ENCODE measurements at regions not wholly inside any gene's neighbourhood (a gene's known extent, or its start where the extent isn't known, plus 50 kb on each side); places are given as distances from the start of the nearest gene placed in this dataset.
A peak's percentile ranks its signal among the peaks of the same experiment; 100 is the strongest.

- H3K4me1 ChIP-seq, result no peaks in the 10 kb centered on the region
- H3K27ac ChIP-seq, result no peak overlapping the region
- H3K4me3 ChIP-seq, result no peak overlapping the region
- no peaks in the 10 kb centered on the region for H3K36me3 ChIP-seq
- H3K27me3 ChIP-seq, result peaks cover 0 to 26% (median 0%) of the 10 kb centered on the region in 7 donors
- ATAC-seq (no peak), DNase-seq (no peak)
- 87 to 88% methylated on average over 2 of the region's 2 CpGs for WGBS, 2 donors
- peaks cover 0 to 17% (median 4%) of the 10 kb centered on the region in 11 donors for H3K9me3 ChIP-seq
- intact Hi-C loops (cut with DNase I), result no loop called here
- TF ChIP-seq, protein P1, sequence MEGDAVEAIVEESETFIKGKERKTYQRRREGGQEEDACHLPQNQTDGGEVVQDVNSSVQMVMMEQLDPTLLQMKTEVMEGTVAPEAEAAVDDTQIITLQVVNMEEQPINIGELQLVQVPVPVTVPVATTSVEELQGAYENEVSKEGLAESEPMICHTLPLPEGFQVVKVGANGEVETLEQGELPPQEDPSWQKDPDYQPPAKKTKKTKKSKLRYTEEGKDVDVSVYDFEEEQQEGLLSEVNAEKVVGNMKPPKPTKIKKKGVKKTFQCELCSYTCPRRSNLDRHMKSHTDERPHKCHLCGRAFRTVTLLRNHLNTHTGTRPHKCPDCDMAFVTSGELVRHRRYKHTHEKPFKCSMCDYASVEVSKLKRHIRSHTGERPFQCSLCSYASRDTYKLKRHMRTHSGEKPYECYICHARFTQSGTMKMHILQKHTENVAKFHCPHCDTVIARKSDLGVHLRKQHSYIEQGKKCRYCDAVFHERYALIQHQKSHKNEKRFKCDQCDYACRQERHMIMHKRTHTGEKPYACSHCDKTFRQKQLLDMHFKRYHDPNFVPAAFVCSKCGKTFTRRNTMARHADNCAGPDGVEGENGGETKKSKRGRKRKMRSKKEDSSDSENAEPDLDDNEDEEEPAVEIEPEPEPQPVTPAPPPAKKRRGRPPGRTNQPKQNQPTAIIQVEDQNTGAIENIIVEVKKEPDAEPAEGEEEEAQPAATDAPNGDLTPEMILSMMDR (IDR thresholded peaks at IDR 0.05), result no peak
Measured at GRCh38 chr20:46828471-46828870, 66.2 kb upstream of the EYA2 start.

DNA sequence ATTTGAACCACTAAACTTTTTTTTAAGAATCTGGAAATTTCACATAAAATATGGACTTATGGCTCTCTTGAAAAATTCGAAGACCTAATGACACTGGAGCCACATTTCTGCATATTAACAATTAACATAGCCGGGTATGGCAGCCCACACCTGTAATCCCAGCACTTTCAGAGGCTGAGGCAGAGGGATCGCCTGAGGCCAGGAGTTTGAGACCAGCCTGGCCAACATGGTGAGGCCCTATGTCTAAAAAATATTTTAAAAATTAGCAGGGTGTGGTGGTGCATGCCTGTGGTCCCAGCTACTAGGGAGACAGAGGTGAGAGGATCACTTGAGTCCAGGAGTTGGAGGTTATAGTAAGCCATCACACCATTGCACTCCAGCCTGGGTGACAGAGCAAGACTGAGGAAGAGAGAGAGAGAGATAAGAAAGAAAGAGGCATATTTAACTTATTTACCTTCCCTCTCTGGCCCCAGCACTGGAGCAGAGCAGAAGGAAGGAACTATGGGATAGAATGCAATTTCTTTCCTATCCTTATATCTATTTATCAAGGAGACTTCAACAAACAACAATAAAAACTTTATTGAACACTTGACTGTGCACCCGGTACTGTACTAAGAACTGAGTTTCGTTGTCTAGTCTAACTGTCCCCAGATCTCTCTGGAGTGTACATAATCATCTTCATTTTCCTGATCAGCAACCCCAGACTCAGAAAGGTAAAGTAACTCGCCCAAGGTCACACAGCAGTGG, 63.6 kb upstream of the EYA2 start:
- no peak overlapping the region for H3K4me3 ChIP-seq
- no peak for ATAC-seq
- 71 to 76% methylated on average over 6 of the region's 6 CpGs for WGBS, 2 donors
- TF ChIP-seq, protein P1 (IDR thresholded peaks at IDR 0.05), result no peak
- H3K27ac ChIP-seq, result no peak overlapping the region
- H3K36me3 ChIP-seq, result no peaks in the 10 kb centered on the region
- H3K27me3 ChIP-seq, result peaks cover 0 to 31% (median 4%) of the 10 kb centered on the region in 7 donors
- H3K4me1 ChIP-seq, result no peaks in the 10 kb centered on the region
- intact Hi-C loops (cut with DNase I), result no loop called here
- H3K9me3 ChIP-seq, result peaks cover 0 to 7% (median 0%) of the 10 kb centered on the region in 11 donors
- DNase-seq, result no peak

DNA sequence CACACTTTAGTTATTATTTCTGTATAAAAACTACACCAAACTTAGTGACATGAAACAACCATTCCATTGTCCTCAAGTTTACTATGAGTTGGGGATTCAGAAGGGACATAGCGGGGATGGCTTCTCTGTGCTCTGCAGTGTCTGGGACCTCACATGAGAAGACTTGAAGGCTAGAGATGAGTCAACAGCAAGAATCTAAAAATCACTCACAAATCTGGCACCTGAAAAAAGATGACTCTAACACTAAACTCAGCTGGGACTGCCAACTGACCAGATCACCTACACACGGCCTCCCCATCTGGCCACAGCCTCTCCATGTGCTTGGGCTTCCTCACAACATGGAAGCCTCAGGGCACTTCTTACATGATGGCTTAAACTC, 63.0 kb upstream of the EYA2 start:
- 93 to 94% methylated on average over 2 of the region's 2 CpGs for WGBS, 2 donors
- intact Hi-C loops (cut with DNase I), result no loop called here
- Histone ChIP-seq H3K9me3 (peaks cover 0 to 7% (median 0%) of the 10 kb centered on the region in 11 donors), H3K36me3 (no peaks in the 10 kb centered on the region), H3K27me3 (peaks cover 0 to 31% (median 4%) of the 10 kb centered on the region in 7 donors), H3K27ac (no peak overlapping the region), H3K4me1 (no peaks in the 10 kb centered on the region), H3K4me3 (no peak overlapping the region)
- TF ChIP-seq, protein P1 (IDR thresholded peaks at IDR 0.05), result no peak
- no peak for DNase-seq
- ATAC-seq, result no peak

GRCh38 chr20:46832555-46832954, 62.1 kb upstream of the EYA2 start:
- DNase-seq (no peak), ATAC-seq (peak in 1 of 8 donors; percentile 34)
- H3K4me1 ChIP-seq, result no peaks in the 10 kb centered on the region
- H3K36me3 ChIP-seq, result no peaks in the 10 kb centered on the region
- WGBS, 2 donors, result 59 to 65% methylated on average over 3 of the region's 3 CpGs
- H3K4me3 ChIP-seq, result no peak overlapping the region
- H3K27ac ChIP-seq, result no peak overlapping the region
- peaks cover 0 to 7% (median 0%) of the 10 kb centered on the region in 11 donors for H3K9me3 ChIP-seq
- H3K27me3 ChIP-seq, result peaks cover 0 to 34% (median 4%) of the 10 kb centered on the region in 7 donors
- TF ChIP-seq, protein P1 (IDR thresholded peaks at IDR 0.05), result no peak
- intact Hi-C loops (cut with DNase I), result no loop called here
